22Rv1 (cell line): ENCODE measurements at regions not wholly inside any gene's neighbourhood (a gene's known extent, or its start where the extent isn't known, plus 50 kb on each side); places are given as distances from the start of the nearest gene placed in this dataset.

ENCODE experiments used
- H3K27ac ChIP-seq: fragments of 450-650 bp; 2 replicates; pipeline ENCODE4 v1.5.1; 2017
- CTCF ChIP-seq: fragments of 450-650 bp; IDR thresholded peaks from 2 replicates; pipeline ENCODE4 v1.5.1; 2017; ENCODE audit warnings: mild to moderate bottlenecking
- ZFX ChIP-seq: fragments of 450-650 bp; IDR thresholded peaks from 2 replicates; pipeline ENCODE4 v1.6.1; 2017; ENCODE audit warnings: antibody characterized with exemption, borderline replicate concordance

- TF ChIP-seq CTCF: no peak
- no peak for TF ChIP-seq ZFX
- no peak overlapping the region for H3K27ac ChIP-seq
These were observed 146.0 kb upstream of the SYT13 start for GRCh38 chr11:45432100-45432499.

GRCh38 chr11:45431046-45432018 lies 145.2 kb upstream of the SYT13 start:
- TF ChIP-seq CTCF: no peak
- TF ChIP-seq ZFX: no peak
- H3K27ac ChIP-seq: no peak overlapping the region

GRCh38 chr11:45430361-45430760 lies 144.2 kb upstream of the SYT13 start:
- no peak overlapping the region for H3K27ac ChIP-seq
- TF ChIP-seq CTCF (no peak), ZFX (no peak)

GRCh38 chr11:45429719-45430118 lies 143.6 kb upstream of the SYT13 start:
- no peak overlapping the region for H3K27ac ChIP-seq
- TF ChIP-seq CTCF: no peak
- no peak for TF ChIP-seq ZFX

GRCh38 chr11:45428541-45429230 lies 142.5 kb upstream of the SYT13 start:
- TF ChIP-seq ZFX (no peak), CTCF (no peak)
- no peak overlapping the region for H3K27ac ChIP-seq

GRCh38 chr11:45428116-45428515 lies 142.0 kb upstream of the SYT13 start:
- H3K27ac ChIP-seq: no peak overlapping the region

GRCh38 chr11:45424411-45425180 lies 138.5 kb upstream of the SYT13 start:
- TF ChIP-seq ZFX (no peak), CTCF (no peak)
- H3K27ac ChIP-seq: no peak overlapping the region

More at GRCh38 chr11:45428116-45428515, 142.0 kb upstream of the SYT13 start:
- no peak for TF ChIP-seq ZFX
